ENCODE measurements at regions not wholly inside any gene's neighbourhood (a gene's known extent, or its start where the extent isn't known, plus 50 kb on each side); places are given as distances from the start of the nearest gene placed in this dataset.

- ChIA-PET CTCF (ENCODE audit: low intra/inter-chr PET ratio) (no interaction called here), POLR2A (no interaction called here)
- Histone ChIP-seq H3K9ac (ENCODE audit: insufficient read depth in 1 of 2, low read depth in 2 of 2, low read length in 2 of 2) (no peak overlapping the region), H3K9me3 (replicated peaks; ENCODE audit: control insufficient read depth, insufficient read depth, low read depth, low read length) (no peaks in the 10 kb centered on the region), H3K4me1 (replicated peaks in 1 of 2; ENCODE audit: control insufficient read depth in 2 of 2, insufficient read depth in 2 of 2, low read length in 2 of 2) (no peaks in the 10 kb centered on the region), H3K9me1 (ENCODE audit: control insufficient read depth, insufficient read depth, low read length) (no peaks in the 10 kb centered on the region), H3K4me3 (no peak overlapping the region), H3K27me3 (ENCODE audit: control insufficient read depth in 2 of 2, insufficient read depth in 2 of 2, low read length in 2 of 2) (no peaks in the 10 kb centered on the region), H3K27ac (ENCODE audit: extremely low read depth, low read depth, low read length) (no peak overlapping the region), H2AFZ (ENCODE audit: low read depth, low read length) (no peak overlapping the region), H3K79me2 (ENCODE audit: control insufficient read depth, insufficient read depth, low read length) (no peaks in the 10 kb centered on the region), H3K4me2 (ENCODE audit: insufficient read depth, low read length) (no peak overlapping the region), H3K36me3 (ENCODE audit: control insufficient read depth, insufficient read depth, low read length) (no peaks in the 10 kb centered on the region), H4K20me1 (replicated peaks; ENCODE audit: control insufficient read depth, insufficient read depth, low read length) (no peaks in the 10 kb centered on the region)
- ATAC-seq (no peak), FAIRE-seq (no peak), DNase-seq (ENCODE audit: extremely low read depth in 1 of 4, low spot score in 3 of 4) (no peak)
- TF ChIP-seq KLF16 (IDR thresholded peaks at IDR 0.05) (no peak), CHD7 (IDR thresholded peaks at IDR 0.05; ENCODE audit: low read depth, low read length) (no peak), RHOXF2B (CRISPR knock-in tag; conservative IDR thresholded peaks at IDR 0.05) (no peak), HNRNPL (IDR thresholded peaks at IDR 0.05; ENCODE audit: low read depth, low read length) (no peak), TCF7 (IDR thresholded peaks at IDR 0.05; ENCODE audit: borderline replicate concordance) (no peak), MEF2D (tag; conservative IDR thresholded peaks at IDR 0.05; ENCODE audit: low read depth) (no peak)
- intact Hi-C loops (cut with micrococcal nuclease) (no loop called here), in situ Hi-C loops (cut with MboI) (no loop called here)
- BruUV-seq (replicated peaks), result no TSS peak
- WGBS (ENCODE audit: insufficient coverage, low coverage, missing lambda C conversion rate), result 0% methylated on average over 3 of the region's 3 CpGs
Measured at GRCh38 chr4:11098461-11098860, 330.2 kb downstream of the HS3ST1 start.
